ENCODE measurements at regions not wholly inside any gene's neighbourhood (a gene's known extent, or its start where the extent isn't known, plus 50 kb on each side); places are given as distances from the start of the nearest gene placed in this dataset.

DNA sequence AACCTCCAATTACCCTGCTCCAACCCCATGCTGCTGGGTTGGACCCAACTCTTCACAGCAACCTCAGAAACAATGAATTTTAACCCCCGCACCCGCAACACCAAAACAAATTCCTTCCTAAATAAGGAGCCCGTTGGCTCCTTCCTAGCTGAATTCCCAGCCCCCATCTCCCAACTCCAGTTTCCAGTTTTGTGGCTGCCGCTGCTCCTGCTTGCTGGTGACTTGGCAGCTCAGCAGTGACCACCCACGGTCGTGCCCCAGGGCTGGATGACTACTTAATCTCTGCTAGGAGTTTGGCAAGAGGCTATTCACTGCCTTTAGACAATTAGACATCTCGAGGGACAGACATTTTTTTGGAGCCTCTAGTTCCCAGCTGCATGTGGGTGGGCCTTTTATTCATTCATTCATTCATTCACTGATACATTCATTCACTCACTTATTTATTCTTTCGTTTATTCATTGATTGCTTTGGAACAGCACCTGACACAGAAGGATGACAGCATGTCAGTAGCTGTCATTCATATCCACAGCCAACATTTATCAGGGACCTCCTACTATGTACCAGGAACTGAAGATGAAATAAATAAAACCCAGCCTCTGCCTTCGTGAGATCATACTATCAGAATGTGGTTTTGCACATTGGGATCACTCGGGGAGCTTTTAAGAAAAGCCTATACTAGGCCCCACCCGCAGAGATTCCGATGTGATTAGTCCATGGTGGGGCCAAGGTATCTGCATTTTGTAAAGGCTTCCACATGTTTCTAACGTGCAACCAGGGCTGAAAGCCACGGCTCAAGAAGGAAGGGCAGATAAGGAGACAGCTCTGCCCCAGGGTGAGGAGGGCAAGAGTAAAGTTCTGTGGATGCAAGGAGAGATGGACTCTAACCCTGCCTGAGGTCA, 256.5 kb downstream of the SHQ1 start:
- DNase-seq (ENCODE audit: low spot score) = no peak

DNA sequence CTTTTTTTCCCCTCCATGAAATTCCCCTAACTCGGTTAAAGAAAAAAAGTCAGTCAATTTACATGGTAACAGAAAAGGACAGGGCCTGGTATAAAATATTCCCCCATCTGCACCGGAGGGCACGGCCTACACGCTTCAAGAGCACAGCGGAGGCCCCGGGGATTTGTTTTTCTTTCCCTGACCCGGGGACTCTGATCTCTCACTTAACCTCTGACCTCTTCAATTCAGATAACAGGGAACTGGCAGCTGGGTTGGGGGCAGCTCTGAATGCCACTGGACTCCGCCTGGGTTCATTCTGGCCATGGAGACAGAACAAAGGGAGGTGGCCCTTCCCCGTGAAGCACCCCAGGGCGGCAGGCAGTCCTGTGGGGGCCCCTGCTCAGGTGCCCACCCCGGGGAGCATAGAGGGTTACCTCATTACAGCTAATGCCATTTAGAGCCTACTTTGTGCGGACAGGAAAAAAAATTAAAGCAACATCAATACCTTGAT, 257.5 kb downstream of the SHQ1 start:
- no peak for DNase-seq (ENCODE audit: low spot score)

DNA sequence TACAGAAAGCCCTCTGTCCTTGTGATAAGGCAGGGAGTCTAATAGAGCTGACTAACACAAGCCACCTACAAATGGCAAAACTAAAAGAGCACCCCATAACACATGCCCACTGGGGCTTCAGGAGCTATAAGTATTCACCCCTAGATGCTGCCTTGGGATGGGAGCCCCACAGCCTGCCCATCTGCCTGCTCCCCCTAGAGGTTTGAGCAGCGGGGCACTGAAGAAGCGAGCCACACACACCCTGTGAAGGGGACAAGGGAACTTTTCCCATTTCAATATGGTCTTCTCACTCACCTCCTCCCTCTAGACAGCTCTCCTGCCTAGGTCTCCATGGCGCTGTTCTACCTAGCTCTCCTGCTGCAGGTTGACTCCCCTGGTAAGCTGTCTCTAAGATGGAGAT, 261.0 kb downstream of the SHQ1 start:
- DNase-seq (ENCODE audit: low spot score) = no peak

GRCh38 chr3:72586694-72587093, 261.6 kb downstream of the SHQ1 start:
- DNase-seq (ENCODE audit: low spot score) = no peak

DNA sequence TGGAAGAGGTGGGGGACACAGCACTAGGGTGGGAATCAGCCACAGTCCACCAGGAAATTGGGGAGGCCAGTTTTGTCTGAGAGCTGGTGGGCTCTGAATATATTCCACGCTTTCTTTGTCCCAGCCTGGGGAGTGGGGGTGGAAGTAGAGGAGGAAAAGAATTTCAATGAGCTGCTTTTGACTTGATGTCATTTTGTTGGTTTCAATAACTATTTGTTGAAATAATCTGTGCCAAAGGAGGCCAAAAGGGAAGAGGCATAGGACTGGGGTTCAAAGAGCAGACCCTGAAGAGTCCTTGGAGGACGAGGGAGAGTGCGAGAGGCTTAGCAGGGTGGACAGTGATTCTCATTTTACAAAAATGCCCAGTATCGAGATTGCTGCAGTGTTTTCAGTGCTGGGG, 262.3 kb downstream of the SHQ1 start:
- DNase-seq (ENCODE audit: low spot score) = no peak

DNA sequence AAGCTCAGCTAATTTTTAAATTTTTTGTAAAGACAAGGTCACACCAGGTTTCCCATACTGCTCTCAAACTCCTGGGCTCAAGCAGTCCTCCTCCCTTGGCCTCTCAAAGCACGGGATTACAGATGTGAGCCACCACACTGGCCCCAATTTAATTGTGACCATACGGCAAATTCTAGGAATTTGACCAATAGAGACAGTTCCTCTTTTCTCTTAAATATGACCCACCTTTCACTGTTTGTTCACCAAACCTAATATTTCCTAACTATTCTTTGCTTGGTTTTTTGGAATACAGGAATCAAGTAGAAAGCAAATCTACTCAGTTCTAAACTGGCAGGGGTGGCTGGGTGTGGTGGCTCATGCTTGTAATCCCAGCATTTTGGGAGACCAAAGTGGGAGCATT, 264.0 kb downstream of the SHQ1 start:
- no peak for DNase-seq (ENCODE audit: low spot score)

GRCh38 chr3:72582963-72583362, 265.3 kb downstream of the SHQ1 start:
- no peak for DNase-seq (ENCODE audit: low spot score)

DNA sequence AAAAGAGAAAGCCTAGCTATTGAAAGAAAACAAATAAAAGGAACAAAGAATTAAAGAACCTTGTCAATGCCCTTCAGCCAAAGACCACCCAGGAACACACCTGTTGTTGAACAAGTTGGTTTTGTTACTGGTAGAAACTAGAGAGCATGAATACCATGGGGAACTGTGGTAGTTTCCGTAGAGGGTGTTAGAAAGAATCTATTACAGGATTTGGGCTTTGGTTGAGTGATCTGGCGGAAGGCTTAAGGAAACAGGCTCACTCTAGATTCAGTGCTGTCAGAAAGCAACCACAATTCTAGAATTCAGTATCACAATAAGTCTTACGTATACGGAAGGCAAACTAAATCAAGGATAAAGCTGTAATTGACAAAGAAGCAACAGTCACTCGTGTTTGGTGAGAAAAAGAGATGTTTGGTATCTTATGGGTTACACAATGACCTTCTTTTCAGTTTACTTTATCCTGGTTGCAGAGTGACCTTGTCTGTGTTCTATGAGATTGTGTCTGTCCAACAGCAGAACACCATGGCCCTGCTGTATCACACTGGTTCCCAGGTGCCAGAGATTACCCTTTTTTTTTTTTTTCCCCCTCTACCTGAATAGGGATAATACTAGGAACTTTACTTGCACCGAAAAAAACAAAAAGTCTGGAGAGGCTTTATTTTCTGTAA, 265.9 kb downstream of the SHQ1 start:
- no peak for DNase-seq (ENCODE audit: low spot score)

DNA sequence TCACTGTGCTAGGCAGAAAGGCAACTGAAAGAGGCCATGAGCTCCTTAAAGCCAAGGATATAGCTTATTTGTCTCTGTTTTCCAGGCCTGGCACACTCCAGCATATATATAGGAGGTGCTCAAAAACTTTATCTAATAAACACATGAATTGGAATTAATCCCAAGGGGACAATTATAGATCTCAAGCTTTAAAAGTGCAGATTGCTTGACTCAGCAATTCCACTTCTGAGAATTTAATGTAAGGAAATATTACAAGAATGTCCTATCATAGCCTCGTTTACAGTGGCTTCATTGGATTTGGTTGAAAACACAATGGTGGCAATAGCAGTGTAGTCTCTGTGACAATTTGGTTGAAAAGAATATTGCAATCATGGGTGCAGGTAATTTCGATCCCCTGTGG, 267.3 kb downstream of the SHQ1 start:
- no peak for DNase-seq (ENCODE audit: low spot score)

- no peak for DNase-seq (ENCODE audit: low spot score)
These were observed 267.9 kb downstream of the SHQ1 start for GRCh38 chr3:72580246-72580756.

- DNase-seq (ENCODE audit: low spot score) = no peak
These were observed 268.5 kb downstream of the SHQ1 start for GRCh38 chr3:72579581-72580245.

GRCh38 chr3:72579191-72579580, 269.1 kb downstream of the SHQ1 start:
- no peak for DNase-seq (ENCODE audit: low spot score)

GRCh38 chr3:72577190-72577589, 271.1 kb downstream of the SHQ1 start:
- no peak for DNase-seq (ENCODE audit: low spot score)

- DNase-seq (ENCODE audit: low spot score) = no peak
These were observed 271.7 kb downstream of the SHQ1 start for GRCh38 chr3:72576563-72576962.

DNA sequence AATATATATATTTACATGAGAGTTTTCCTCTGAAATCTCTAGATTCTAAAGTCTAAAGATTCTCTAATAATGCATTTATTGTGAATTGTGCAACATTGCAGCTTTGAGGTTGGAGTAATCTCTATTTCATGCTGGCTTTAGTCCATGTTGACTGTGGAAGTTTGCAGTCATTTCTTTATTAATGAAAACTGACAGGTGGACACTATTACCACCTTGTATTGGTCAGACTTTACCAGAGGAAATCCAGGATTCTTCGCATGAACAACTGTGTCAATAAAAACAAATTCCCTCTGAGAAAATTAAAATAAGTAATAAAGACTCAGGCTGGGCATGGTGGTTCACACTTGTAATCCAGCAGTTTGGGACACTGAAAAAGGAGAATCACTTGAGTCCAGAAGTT, 274.1 kb downstream of the SHQ1 start:
- no peak for DNase-seq (ENCODE audit: low spot score)

DNA sequence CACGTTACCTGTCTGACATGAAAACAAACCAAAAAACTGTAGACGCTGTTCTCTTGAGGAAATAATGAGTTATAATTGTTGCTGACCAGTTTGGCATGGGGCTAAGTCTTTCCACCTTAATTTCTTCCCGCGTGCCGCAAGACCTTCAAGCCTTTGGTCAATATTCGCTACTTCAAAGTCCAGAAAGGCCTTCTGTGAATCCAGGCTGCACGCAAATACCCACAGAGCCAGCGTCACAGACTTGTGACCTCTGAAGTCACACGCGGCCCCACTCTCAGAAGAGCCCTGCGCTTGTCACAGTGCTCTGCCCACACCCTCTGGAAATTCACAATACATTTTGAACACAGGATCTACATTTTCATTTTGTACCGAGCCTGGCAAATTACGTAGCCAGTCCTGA, 275.2 kb downstream of the SHQ1 start:
- no peak for DNase-seq (ENCODE audit: low spot score)

DNA sequence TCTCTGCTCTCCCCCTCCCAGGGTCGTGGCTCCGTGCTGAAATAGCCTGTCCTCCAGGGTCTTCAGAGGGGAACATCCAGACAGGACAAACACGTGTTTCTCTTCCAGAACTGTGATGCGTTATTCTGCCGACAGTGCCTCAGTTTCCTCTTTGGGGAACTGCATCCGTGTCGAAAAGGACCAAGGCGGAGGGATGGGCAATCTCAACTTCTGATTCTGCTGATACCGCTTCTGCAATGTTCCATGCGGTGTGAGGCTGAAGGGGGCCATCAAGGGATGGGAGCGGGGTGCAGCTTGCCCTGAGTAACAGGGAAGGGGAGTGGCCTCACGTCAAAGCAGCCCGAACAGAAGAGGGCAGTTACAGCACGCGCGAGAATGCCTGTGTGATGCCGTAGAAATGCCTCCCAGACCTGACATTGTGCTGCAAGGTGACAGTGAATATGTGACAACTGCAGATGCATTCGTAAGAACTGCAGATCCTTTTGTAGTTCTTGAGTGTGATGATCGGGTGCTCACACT, 275.7 kb downstream of the SHQ1 start:
- no peak for DNase-seq (ENCODE audit: low spot score)

- DNase-seq (ENCODE audit: low spot score) = no peak
These were observed 276.6 kb downstream of the SHQ1 start for GRCh38 chr3:72571638-72572114.

DNA sequence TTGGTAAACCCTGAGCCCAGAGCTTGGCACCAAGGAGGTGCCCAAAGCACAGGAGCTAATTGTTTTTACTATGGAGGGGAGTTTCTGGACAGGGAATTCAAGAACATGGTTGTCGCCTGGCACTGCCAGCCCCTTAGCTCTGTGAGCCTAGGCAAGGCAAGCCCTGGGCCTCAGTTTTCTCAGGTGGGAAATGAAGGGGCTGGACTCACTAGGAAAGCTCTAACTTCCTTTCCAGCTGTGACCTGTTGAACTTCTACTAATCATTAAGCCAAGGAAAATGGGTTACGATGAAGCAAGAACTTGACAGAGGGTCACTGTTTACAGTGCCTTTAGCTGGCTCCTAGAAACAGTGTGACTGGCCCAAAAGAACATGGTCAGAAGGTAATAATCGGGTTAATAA, 277.2 kb downstream of the SHQ1 start:
- DNase-seq (ENCODE audit: low spot score) = no peak

- no peak for DNase-seq (ENCODE audit: low spot score)
These were observed 278.3 kb downstream of the SHQ1 start for GRCh38 chr3:72569754-72570440.

DNA sequence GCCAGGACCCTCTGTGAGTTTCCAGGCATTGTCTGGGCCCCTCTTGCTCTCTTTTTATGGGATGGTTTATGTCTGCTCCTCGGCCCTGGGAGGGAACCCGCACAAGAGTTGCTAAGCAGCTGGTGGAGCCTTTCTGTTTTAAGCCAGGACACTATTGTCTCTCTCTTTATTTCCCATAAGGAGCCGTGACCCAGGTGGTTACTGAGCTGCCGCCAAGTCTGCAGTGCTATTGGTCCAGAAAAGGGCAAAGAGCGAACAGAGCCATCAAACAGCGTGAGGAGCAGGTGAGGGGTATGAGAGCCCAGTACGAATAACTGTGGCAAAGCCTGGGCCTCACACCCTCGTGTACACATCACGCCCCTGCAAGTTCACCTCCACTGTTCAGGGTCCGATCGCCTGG, 280.2 kb downstream of the SHQ1 start:
- DNase-seq (ENCODE audit: low spot score) = no peak

DNA sequence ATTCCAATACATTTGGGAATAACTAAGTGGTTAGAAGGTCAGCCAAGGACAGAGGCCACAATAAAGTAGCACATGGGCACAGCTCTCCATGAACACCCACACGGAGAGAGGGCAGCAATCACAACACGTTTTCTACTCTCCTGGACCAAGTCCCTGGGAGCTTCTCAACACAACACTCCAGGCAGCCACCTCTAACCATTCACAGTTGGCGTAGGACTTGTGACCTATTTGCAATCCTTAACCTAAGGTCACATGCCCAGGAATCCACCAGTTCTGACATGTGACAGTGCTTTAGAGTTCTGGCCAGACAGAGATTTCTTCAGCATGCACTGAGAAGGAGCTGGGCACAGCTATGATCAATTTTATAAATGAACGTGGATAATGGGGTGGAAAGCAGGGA, 280.8 kb downstream of the SHQ1 start:
- no peak for DNase-seq (ENCODE audit: low spot score)
